ENCODE measurements at regions not wholly inside any gene's neighbourhood (a gene's known extent, or its start where the extent isn't known, plus 50 kb on each side); places are given as distances from the start of the nearest gene placed in this dataset.
"Not testable (repeated sequence)": the region's sequence is repeated elsewhere in the genome, so short reads cannot be mapped to it uniquely, and the experiment has no call there.

GRCh38 chr16:21422824-21423223, 144.7 kb upstream of the CRYM start:
- not testable (repeated sequence) for DNase-seq (ENCODE audit: low spot score)

- DNase-seq (ENCODE audit: low spot score) = peak; percentile 6
These were observed 126.6 kb upstream of the CRYM start for GRCh38 chr16:21404699-21405098.

GRCh38 chr16:21397866-21398265, 119.8 kb upstream of the CRYM start:
- not testable (repeated sequence) for DNase-seq (ENCODE audit: low spot score)

- not testable (repeated sequence) for DNase-seq (ENCODE audit: low spot score)
These were observed 118.5 kb upstream of the CRYM start for GRCh38 chr16:21396545-21396944.

GRCh38 chr16:21390634-21391033, 112.5 kb upstream of the CRYM start:
- not testable (repeated sequence) for DNase-seq (ENCODE audit: low spot score)

- not testable (repeated sequence) for DNase-seq (ENCODE audit: low spot score)
These were observed 111.8 kb upstream of the CRYM start for GRCh38 chr16:21389860-21390259.

- DNase-seq (ENCODE audit: low spot score) = not testable (repeated sequence)
These were observed 109.7 kb upstream of the CRYM start for GRCh38 chr16:21387757-21388156.

- DNase-seq (ENCODE audit: low spot score) = not testable (repeated sequence)
These were observed 108.3 kb upstream of the CRYM start for GRCh38 chr16:21386201-21386915.

- not testable (repeated sequence) for DNase-seq (ENCODE audit: low spot score)
These were observed 105.6 kb upstream of the CRYM start for GRCh38 chr16:21383682-21384081.

GRCh38 chr16:21379645-21380044, 101.6 kb upstream of the CRYM start:
- DNase-seq (ENCODE audit: low spot score) = not testable (repeated sequence)

GRCh38 chr16:21376196-21376899, 98.3 kb upstream of the CRYM start:
- not testable (repeated sequence) for DNase-seq (ENCODE audit: low spot score)

GRCh38 chr16:21375334-21375733, 97.2 kb upstream of the CRYM start:
- not testable (repeated sequence) for DNase-seq (ENCODE audit: low spot score)

GRCh38 chr16:21373454-21373853, 95.4 kb upstream of the CRYM start:
- not testable (repeated sequence) for DNase-seq (ENCODE audit: low spot score)

- not testable (repeated sequence) for DNase-seq (ENCODE audit: low spot score)
These were observed 94.8 kb upstream of the CRYM start for GRCh38 chr16:21372862-21373261.

GRCh38 chr16:21372162-21372835, 94.2 kb upstream of the CRYM start:
- not testable (repeated sequence) for DNase-seq (ENCODE audit: low spot score)

- not testable (repeated sequence) for DNase-seq (ENCODE audit: low spot score)
These were observed 92.7 kb upstream of the CRYM start for GRCh38 chr16:21370791-21371190.

- not testable (repeated sequence) for DNase-seq (ENCODE audit: low spot score)
These were observed 91.2 kb upstream of the CRYM start for GRCh38 chr16:21368973-21369942.

GRCh38 chr16:21367733-21368421, 89.8 kb upstream of the CRYM start:
- DNase-seq (ENCODE audit: low spot score) = not testable (repeated sequence)

GRCh38 chr16:21366998-21367397, 88.9 kb upstream of the CRYM start:
- not testable (repeated sequence) for DNase-seq (ENCODE audit: low spot score)

- not testable (repeated sequence) for DNase-seq (ENCODE audit: low spot score)
These were observed 87.5 kb upstream of the CRYM start for GRCh38 chr16:21365541-21365940.
